NCI-H1694 (cell line): ENCODE measurements at regions not wholly inside any gene's neighbourhood (a gene's known extent, or its start where the extent isn't known, plus 50 kb on each side); places are given as distances from the start of the nearest gene placed in this dataset.

Experiments used
- DNase-seq: peaks from one replicate; lab custom pipeline; 2025; lab: John Stamatoyannopoulos, UW

GRCh38 chr13:40116008-40116407 lies 460.5 kb downstream of the COG6 start:
- no peak for DNase-seq

GRCh38 chr13:40118337-40118736 lies 462.9 kb downstream of the COG6 start:
- DNase-seq, result no peak

- DNase-seq, result no peak
Measured at GRCh38 chr13:40119852-40120251, 464.4 kb downstream of the COG6 start.

- DNase-seq, result no peak
Measured at GRCh38 chr13:40120288-40120687, 464.8 kb downstream of the COG6 start.

GRCh38 chr13:40120781-40121180 lies 465.3 kb downstream of the COG6 start:
- DNase-seq, result no peak

- no peak for DNase-seq
Measured at GRCh38 chr13:40121722-40122121, 466.3 kb downstream of the COG6 start.

GRCh38 chr13:40123962-40124632 lies 468.6 kb downstream of the COG6 start:
- peak; percentile 62 for DNase-seq

- no peak for DNase-seq
Measured at GRCh38 chr13:40124633-40125015, 469.2 kb downstream of the COG6 start.

GRCh38 chr13:40125336-40125735 lies 469.9 kb downstream of the COG6 start:
- no peak for DNase-seq

GRCh38 chr13:40126306-40127085 lies 471.0 kb downstream of the COG6 start:
- no peak for DNase-seq

GRCh38 chr13:40127476-40127875 lies 472.0 kb downstream of the COG6 start:
- DNase-seq, result no peak

- DNase-seq, result no peak
Measured at GRCh38 chr13:40127925-40128324, 472.5 kb downstream of the COG6 start.

GRCh38 chr13:40129467-40129866 lies 474.0 kb downstream of the COG6 start:
- no peak for DNase-seq

- DNase-seq, result no peak
Measured at GRCh38 chr13:40130871-40131636, 475.6 kb downstream of the COG6 start.

- no peak for DNase-seq
Measured at GRCh38 chr13:40132249-40132648, 476.8 kb downstream of the COG6 start.

- DNase-seq, result no peak
Measured at GRCh38 chr13:40136896-40137295, 481.4 kb downstream of the COG6 start.

- no peak for DNase-seq
Measured at GRCh38 chr13:40137400-40137799, 481.9 kb downstream of the COG6 start.

GRCh38 chr13:40139896-40140520 lies 484.5 kb downstream of the COG6 start:
- no peak for DNase-seq

- no peak for DNase-seq
Measured at GRCh38 chr13:40141859-40142555, 486.5 kb downstream of the COG6 start.

- peak; percentile 92 for DNase-seq
Measured at GRCh38 chr13:40143106-40143505, 487.6 kb downstream of the COG6 start.

- DNase-seq, result no peak
Measured at GRCh38 chr13:40143559-40143958, 488.1 kb downstream of the COG6 start.

GRCh38 chr13:40145139-40145538 lies 489.7 kb downstream of the COG6 start:
- no peak for DNase-seq
